NCI-H2107 (cell line): ENCODE measurements at regions not wholly inside any gene's neighbourhood (a gene's known extent, or its start where the extent isn't known, plus 50 kb on each side); places are given as distances from the start of the nearest gene placed in this dataset.
"Not testable (repeated sequence)": the region's sequence is repeated elsewhere in the genome, so short reads cannot be mapped to it uniquely, and the experiment has no call there.

Experiments used
- DNase-seq: peaks from one replicate; lab custom pipeline; 2025; lab: John Stamatoyannopoulos, UW

DNA sequence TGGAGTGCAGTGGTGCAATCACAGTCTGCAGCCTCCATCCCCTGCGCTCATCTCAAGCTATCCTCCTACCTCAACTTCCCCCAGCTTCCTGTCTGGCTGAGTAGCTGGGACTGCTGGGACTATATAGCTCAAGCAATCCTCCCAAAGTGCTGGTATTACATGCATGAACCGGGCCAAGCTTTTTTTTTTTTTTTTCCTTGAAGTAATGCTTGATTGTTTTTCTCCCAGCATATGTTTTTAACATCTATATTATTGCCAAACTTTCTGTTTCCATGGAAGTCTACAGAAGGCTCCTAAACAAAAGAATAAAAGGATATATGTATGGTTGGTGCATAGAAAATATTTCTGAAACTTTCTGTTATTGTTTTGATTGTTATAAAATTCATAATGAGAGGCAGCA is 853.6 kb downstream of the KCNA4 start:
- no peak for DNase-seq

GRCh38 chr11:29162491-29162890 is 854.3 kb downstream of the KCNA4 start:
- DNase-seq, result no peak

DNA sequence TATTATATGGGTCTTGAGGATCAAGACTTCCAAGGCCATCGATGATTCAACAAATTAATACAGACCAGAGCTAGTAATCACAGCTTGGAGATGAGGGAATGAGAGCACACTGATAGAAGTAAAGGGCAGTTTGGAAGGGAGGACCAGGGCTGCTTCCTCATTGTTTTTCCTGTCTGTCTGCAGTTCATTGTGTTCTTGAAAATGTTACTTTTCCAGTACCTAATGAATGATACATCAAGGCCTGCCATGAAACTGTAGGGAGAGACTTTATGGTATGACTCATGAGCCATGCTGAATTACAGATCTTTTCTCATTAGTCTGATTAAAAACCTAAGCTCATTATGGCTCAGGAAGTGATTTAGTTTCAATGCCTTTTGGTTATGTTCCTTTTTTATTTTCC is 855.6 kb downstream of the KCNA4 start:
- DNase-seq, result no peak

DNA sequence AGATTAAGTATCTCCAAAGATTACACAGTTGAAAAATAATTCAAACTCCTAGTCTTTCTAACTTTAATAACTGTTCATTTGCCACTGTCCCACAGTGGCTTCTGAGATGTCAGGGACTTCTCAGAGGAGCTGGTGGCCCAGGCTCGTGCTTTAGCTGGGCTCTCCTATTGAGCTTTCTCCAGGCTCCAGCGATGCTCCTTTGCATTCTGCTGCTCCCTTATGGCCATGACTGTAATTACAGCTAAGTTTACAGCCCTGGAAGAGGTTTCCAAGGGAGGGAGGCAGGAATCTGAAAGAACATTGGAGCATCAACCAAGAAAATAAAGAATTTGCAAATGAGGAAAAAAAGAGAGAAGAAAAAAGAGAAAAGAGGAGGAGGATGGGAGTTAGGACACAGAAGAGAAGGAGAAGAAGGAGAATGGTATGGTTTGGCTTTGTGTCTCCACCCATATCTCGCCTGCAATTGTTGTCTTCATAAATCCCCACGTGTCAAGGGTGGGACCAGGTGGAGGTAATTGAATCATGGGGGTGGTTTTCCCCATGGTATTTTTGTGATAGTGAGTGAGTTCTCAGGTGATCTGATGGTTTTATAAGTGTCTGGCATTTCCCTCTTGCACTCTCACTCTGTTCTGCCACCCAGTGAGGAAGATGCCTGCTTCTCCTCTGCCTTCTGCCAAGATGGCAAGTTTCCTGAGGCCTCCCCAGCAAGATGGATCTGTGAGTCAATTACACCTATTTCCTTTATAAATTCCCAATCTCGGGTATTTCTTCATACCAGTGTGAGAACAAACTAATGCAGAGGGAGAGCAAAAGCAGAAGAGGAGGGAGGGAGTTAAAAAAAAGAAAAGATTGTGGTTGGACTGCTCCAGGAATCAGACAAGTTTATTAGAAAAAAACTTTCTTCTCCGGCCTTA is 857.0 kb downstream of the KCNA4 start:
- peak; percentile 60 for DNase-seq

- DNase-seq, result no peak
Measured at GRCh38 chr11:29153078-29153477, 863.8 kb downstream of the KCNA4 start.

DNA sequence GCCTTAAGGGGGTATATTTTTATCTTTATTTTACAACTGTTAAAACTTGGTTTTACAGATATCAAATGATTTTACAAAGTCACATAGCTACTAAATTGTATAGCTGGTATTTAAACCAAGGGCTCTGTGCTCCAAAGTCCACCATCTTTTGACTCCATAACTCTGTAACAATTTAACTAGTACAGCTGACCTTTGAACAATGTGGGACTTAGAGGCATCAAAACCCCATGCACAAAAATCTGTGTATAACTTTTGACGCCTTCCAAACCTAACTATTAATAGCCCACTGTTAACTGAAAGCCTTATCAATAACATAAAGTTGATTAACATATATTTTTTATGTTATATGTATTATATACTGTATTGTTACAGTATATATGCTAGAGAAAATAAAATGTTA is 874.3 kb downstream of the KCNA4 start:
- DNase-seq, result not testable (repeated sequence)

DNA sequence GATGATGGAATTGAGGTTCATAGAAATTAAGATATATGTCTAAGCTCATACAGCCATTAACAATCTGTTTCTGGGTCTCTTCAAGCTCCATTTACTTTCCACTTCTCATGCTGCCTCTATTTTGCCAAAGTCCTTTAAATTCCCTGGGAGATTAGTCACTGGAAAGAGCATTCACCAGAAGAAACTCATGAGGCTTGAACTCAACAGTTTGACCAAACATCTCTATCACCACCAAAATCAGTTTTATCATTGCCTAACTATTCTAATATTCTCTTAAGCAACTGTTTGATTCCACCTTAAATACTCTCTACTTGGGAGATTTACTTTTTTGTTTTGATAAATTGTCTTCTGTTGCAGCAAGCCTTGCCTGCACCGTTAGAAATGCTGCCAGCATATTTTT is 881.3 kb downstream of the KCNA4 start:
- DNase-seq, result no peak

- no peak for DNase-seq
Measured at GRCh38 chr11:29131055-29131454, 885.8 kb downstream of the KCNA4 start.

- no peak for DNase-seq
Measured at GRCh38 chr11:29129844-29130243, 887.0 kb downstream of the KCNA4 start.

DNA sequence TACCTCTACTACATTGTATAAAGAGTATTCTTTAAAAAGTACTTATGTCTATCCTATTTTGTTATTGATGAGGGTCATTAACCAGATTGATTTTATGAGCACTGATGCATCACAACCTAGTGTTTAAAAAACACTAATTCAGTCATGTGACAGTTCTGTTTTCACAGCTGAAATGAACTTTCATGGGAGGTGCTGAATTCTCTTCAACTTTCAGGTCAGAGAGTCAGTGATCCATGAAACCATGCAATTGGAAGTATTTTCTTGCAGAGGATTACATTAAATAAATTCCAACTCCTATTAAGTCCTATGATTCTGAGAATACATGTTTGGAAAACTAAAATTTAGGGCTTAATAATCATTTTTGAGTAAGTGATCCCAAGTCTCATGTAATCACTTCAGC is 889.4 kb downstream of the KCNA4 start:
- DNase-seq, result no peak

DNA sequence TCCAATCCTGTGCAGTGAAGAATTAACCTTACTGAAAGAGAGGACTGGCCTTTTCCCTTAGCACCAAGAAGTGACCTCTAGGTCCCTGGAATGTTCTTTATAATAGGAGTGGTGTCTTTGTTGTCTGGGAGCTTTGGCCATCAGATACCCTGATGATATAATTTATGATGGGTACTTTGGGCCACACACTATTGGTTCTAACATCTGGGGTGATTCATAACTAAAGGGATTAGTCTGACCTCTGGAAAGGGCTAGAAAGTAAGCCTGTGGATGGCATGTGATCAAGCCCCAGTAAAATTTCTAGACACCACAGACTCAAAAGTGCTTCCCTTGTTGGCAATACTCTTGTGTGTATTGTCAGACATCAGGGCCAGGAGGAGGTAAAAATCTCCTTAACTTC is 891.2 kb downstream of the KCNA4 start:
- DNase-seq, result no peak

- DNase-seq, result no peak
Measured at GRCh38 chr11:29124470-29124869, 892.4 kb downstream of the KCNA4 start.

DNA sequence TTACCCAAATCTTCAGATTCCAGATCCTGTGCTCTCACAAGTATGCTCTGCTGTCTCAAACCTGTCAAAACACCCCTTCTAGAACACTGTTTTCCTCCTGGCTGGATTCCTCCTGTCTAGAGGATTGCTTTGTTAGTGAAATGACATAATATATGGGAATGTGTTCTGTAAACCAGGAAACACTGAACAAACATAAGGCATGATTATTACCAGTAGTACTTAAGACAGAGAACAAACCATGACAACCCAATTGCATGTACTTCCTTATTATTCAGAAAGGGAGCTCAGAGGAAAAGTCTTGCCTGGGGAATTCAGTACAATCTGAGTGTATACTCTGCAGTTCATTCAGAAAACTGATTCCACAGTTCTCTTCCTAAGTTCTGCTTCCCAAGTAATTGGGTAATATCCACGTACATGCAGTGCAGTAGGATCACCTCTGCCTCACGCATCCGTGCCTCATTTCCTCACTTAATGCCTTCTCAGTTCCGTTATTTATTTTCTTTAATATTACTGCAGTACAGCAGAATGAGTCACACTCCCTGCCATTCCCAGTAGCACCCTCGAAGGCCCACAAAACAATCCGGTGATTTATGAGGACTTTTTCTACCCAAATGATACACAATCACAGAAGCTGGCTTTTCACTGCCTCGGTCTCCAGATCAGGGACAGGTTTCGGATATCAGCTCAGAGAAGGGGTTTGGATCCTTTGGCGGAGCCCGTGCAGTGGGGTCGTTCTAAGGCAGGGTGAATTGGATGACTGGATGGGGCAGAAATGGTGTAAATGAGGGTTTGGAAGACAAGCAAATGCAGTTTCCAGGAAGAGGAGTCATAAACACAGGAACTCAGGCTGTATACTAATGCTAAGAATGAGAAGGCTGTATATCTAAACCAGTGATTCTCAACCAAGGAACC is 896.9 kb downstream of the KCNA4 start:
- DNase-seq, result no peak

- DNase-seq, result no peak
Measured at GRCh38 chr11:29119116-29119515, 897.7 kb downstream of the KCNA4 start.

DNA sequence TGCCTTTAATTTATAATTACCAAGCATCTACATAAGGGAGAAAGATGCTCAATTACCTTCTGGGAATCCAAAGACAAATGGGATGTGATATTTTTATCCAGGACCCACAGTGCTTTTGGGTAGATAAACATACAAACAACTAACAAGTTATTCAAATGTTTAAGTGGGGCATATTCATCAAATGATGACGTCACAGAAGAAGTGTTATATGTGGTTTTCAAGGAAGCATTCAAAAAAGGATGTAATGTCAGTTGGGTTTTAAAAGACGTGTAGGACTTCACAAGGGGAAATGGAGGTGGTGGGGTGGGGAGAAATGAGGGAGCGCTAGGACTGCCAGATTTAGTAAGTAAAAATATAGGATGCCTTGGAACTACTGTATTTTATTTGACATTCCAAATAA is 915.9 kb downstream of the KCNA4 start:
- no peak for DNase-seq

- DNase-seq, result no peak
Measured at GRCh38 chr11:29095821-29096220, 921.0 kb downstream of the KCNA4 start.

GRCh38 chr11:29093416-29094120 is 923.3 kb downstream of the KCNA4 start:
- DNase-seq, result no peak

GRCh38 chr11:29087200-29087812 is 929.5 kb downstream of the KCNA4 start:
- DNase-seq, result no peak

GRCh38 chr11:29075726-29076125 is 941.1 kb downstream of the KCNA4 start:
- no peak for DNase-seq

DNA sequence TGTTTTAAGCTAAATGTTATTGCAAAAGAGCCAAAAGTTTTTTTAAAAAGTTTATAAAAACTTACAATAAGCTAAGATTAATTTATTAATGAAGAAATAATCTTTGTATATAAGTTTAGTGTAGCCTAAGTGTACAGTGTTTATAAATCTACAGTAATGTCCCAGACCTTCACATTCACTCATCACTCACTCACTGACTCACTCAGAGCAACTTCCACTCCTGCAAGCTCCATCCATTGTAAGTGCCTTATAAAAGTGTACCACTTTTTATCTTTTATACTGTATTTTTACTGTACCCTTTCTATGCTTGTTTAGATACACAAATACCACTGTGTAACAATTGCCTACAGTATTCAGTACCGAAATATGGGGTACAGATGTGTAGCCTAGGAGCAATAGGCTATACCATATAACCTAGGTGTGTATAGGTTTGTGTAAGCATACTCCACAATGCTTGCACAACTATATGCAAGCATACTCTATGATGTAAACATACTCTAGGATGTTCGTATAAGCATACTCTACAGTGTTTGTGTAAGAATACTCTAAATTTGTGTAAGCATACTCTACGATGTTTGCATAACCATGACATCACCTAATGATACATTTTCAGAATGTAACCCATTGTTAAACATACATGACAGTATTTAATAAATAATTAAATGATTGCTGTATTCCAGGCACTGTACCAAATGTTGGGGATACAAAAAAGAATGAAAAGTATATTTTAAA is 953.0 kb downstream of the KCNA4 start:
- no peak for DNase-seq

DNA sequence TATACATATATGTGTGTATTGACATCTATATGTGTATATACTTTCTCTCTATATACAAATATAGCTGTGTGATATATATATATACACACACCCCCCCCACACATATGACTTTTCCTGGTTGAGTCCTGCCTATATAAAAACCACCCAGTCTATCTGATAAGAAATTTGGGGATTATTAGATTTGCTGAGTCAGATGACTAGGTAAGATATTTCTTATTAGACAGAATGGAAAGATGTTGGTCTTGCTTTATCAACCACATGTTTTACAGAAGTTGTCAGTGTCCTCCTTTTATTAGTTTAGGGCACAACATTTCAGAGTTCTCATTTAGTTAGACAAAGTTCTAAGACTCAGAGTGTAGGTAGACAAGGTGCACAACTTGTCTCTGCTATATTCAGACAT is 953.3 kb downstream of the METTL15 start:
- no peak for DNase-seq
